HFFc6 (cell line): ENCODE measurements at regions not wholly inside any gene's neighbourhood (a gene's known extent, or its start where the extent isn't known, plus 50 kb on each side); places are given as distances from the start of the nearest gene placed in this dataset.
"Not testable (repeated sequence)": the region's sequence is repeated elsewhere in the genome, so short reads cannot be mapped to it uniquely, and the experiment has no call there.

Experiments used
- DNase-seq: peaks from one replicate; pipeline ENCODE4 v3.0.0-alpha.2; 2018
- H3K27ac Mint-ChIP-seq: 2 replicates; pipeline ENCODE4 v1.8.0; 2020; ENCODE audit warnings: mild to moderate bottlenecking, mixed read lengths
- H3K27me3 Mint-ChIP-seq: 2 replicates; pipeline ENCODE4 v1.8.0; 2021; ENCODE audit warnings: mild to moderate bottlenecking, moderate library complexity, mixed read lengths; ENCODE audit not compliant: insufficient read depth
- H3K36me3 Mint-ChIP-seq: 2 replicates; pipeline ENCODE4 v1.8.0; 2021; ENCODE audit warnings: low read depth, mixed read lengths
- H3K4me1 Mint-ChIP-seq: 2 replicates; pipeline ENCODE4 v1.8.0; 2020; ENCODE audit warnings: low read depth, mixed read lengths
- H3K4me3 Mint-ChIP-seq: 2 replicates; pipeline ENCODE4 v1.8.0; 2020; ENCODE audit warnings: mild to moderate bottlenecking, moderate library complexity, mixed read lengths
- H3K9me3 Mint-ChIP-seq: 2 replicates; pipeline ENCODE4 v1.8.0; 2020; ENCODE audit warnings: mild to moderate bottlenecking, mixed read lengths
- CTCF ChIP-seq: fragments of 200-600 bp; sonication (generic); IDR thresholded peaks from 2 replicates; pipeline ENCODE4 v1.5.0; 2021; ENCODE audit warnings: antibody characterized with exemption, mild to moderate bottlenecking

GRCh38 chr5:7246287-7246686 lies 149.7 kb upstream of the ADCY2 start:
- Mint-ChIP-seq H3K27ac (no peak overlapping the region), H3K9me3 (no peaks in the 10 kb centered on the region), H3K4me1 (no peaks in the 10 kb centered on the region), H3K36me3 (no peaks in the 10 kb centered on the region), H3K27me3 (peaks cover 4% of the 10 kb centered on the region; the same call in 1 of the 2 replicates), H3K4me3 (no peak overlapping the region)
- DNase-seq, result no peak
- TF ChIP-seq CTCF, result no peak

DNA sequence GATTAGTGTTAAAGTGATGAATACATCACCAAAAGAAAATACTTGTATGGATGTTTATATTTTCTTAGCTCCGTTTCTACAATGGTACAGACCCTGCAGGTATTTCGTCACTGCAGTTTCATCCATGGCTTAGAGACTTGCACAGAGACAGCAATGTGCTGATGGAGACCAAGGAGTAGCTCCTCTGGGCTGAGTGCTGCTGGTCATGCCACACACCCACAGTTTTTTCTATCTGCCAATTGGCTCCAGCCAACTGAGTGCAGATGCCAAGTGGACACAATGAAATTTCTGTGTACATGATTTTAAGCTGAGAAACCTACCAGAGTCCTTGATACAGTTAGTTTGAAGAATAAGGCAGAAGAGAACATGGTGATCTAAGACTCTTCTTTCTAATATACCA lies 145.9 kb upstream of the ADCY2 start:
- DNase-seq, result no peak
- Mint-ChIP-seq H3K27ac (no peak overlapping the region), H3K4me3 (no peak overlapping the region), H3K27me3 (no peaks in the 10 kb centered on the region), H3K9me3 (no peaks in the 10 kb centered on the region), H3K36me3 (no peaks in the 10 kb centered on the region), H3K4me1 (no peaks in the 10 kb centered on the region)
- TF ChIP-seq CTCF, result no peak

- no peaks in the 10 kb centered on the region for H3K36me3 Mint-ChIP-seq
- DNase-seq, result no peak
- no peak overlapping the region for H3K27ac Mint-ChIP-seq
These were observed 145.3 kb upstream of the ADCY2 start for GRCh38 chr5:7250611-7251010.

GRCh38 chr5:7251132-7251531 lies 144.8 kb upstream of the ADCY2 start:
- no peaks in the 10 kb centered on the region for H3K9me3 Mint-ChIP-seq
- H3K4me3 Mint-ChIP-seq, result no peak overlapping the region
- no peak for TF ChIP-seq CTCF
- H3K27me3 Mint-ChIP-seq, result no peaks in the 10 kb centered on the region
- H3K27ac Mint-ChIP-seq, result no peak overlapping the region
- no peaks in the 10 kb centered on the region for H3K36me3 Mint-ChIP-seq
- H3K4me1 Mint-ChIP-seq, result no peaks in the 10 kb centered on the region
- no peak for DNase-seq

More at GRCh38 chr5:7250611-7251010, 145.3 kb upstream of the ADCY2 start:
- Mint-ChIP-seq H3K9me3 (no peaks in the 10 kb centered on the region), H3K27me3 (no peaks in the 10 kb centered on the region), H3K4me1 (no peaks in the 10 kb centered on the region), H3K4me3 (no peak overlapping the region)
- no peak for TF ChIP-seq CTCF

DNA sequence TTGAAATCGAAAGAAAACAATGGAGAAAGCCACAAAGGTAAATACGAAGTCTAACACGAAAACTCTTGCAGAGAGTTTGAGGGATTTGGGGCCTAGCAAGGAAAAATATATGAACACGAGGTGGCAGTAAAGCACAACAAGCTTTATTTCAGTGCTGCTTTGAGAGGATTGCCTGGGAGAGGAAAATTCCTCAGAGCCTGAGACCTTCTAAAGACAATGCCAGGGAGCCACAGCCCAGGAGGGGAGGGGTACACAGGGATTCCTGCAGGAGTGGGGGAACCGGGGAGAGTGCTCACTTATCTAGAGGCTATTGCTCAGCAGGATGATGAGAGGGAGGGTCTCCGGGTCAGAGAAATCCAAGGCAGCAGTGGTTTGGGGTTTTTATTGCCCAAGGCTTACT lies 134.9 kb upstream of the ADCY2 start:
- no peaks in the 10 kb centered on the region; the same call in 1 of the 2 replicates for H3K27me3 Mint-ChIP-seq
- DNase-seq, result peak; percentile 44
- H3K36me3 Mint-ChIP-seq, result no peaks in the 10 kb centered on the region
- H3K9me3 Mint-ChIP-seq, result no peaks in the 10 kb centered on the region
- peak; percentile 83 for TF ChIP-seq CTCF
- no peak overlapping the region for H3K27ac Mint-ChIP-seq
- no peaks in the 10 kb centered on the region for H3K4me1 Mint-ChIP-seq
- no peak overlapping the region for H3K4me3 Mint-ChIP-seq

DNA sequence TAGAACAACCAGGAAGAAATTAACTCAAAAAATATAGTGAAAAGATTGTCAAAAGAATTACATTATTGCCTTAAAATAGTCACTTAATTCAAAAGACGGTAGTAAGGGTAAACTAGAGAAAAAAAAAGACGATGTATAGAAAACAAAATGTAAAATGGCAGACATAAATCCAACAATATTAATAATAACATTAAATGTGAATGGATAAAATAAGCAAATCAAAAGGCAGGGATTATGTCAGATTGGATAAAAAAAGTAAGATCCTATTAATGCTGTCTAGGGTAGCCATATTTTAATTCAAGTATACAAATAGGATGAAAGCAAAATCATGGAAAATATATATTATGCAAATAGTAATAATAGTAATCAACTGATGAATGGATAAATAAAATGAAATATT lies 134.0 kb upstream of the ADCY2 start:
- no peaks in the 10 kb centered on the region for H3K9me3 Mint-ChIP-seq
- no peak overlapping the region for H3K27ac Mint-ChIP-seq
- TF ChIP-seq CTCF, result no peak
- no peaks in the 10 kb centered on the region for H3K36me3 Mint-ChIP-seq
- no peaks in the 10 kb centered on the region; the same call in 1 of the 2 replicates for H3K27me3 Mint-ChIP-seq
- H3K4me1 Mint-ChIP-seq, result no peaks in the 10 kb centered on the region
- H3K4me3 Mint-ChIP-seq, result no peak overlapping the region
- no peak for DNase-seq

- not testable (repeated sequence) for H3K4me1 Mint-ChIP-seq, DNase-seq, H3K27me3 Mint-ChIP-seq, H3K4me3 Mint-ChIP-seq, H3K9me3 Mint-ChIP-seq, H3K36me3 Mint-ChIP-seq, H3K27ac Mint-ChIP-seq
These were observed 132.4 kb upstream of the ADCY2 start for GRCh38 chr5:7263398-7264015.

DNA sequence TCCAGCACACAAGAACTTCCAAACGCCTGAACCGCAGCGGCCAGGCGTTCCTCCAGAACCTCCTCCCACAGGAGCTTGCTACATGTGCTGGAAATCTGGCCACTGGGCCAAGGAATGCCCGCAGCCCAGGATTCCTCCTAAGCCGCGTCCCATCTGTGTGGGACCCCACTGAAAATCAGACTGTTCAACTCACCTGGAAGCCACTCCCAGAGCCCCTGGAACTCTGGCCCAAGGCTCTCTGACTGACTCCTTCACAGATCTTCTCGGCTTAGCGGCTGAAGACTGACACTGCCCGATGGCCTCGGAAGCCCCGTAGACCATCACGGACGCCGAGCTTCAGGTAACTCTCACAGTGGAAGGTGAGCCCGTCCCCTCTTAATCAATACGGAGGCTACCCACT lies 130.2 kb upstream of the ADCY2 start:
- not testable (repeated sequence) for H3K4me3 Mint-ChIP-seq, H3K36me3 Mint-ChIP-seq, H3K9me3 Mint-ChIP-seq, H3K27ac Mint-ChIP-seq, DNase-seq, H3K4me1 Mint-ChIP-seq, H3K27me3 Mint-ChIP-seq
